ENCODE measurements at regions not wholly inside any gene's neighbourhood (a gene's known extent, or its start where the extent isn't known, plus 50 kb on each side); places are given as distances from the start of the nearest gene placed in this dataset.
A peak's percentile ranks its signal among the peaks of the same experiment; 100 is the strongest.

- TF ChIP-seq ESRRG (CRISPR knock-in tag; IDR thresholded peaks at IDR 0.05) (no peak), ZNF565 (CRISPR knock-in tag; conservative IDR thresholded peaks at IDR 0.05; ENCODE audit: low read depth) (no peak), GLIS3 (CRISPR knock-in tag; IDR thresholded peaks at IDR 0.05) (no peak), ZC3H10 (CRISPR knock-in tag; IDR thresholded peaks at IDR 0.05) (no peak), BACH2 (CRISPR knock-in tag; IDR thresholded peaks at IDR 0.05; ENCODE audit: borderline replicate concordance) (no peak), ISL1 (CRISPR knock-in tag; IDR thresholded peaks at IDR 0.05) (no peak), TCF4 (CRISPR knock-in tag; IDR thresholded peaks at IDR 0.05; ENCODE audit: borderline replicate concordance) (no peak), PPARA (CRISPR knock-in tag; IDR thresholded peaks at IDR 0.05; ENCODE audit: borderline replicate concordance) (no peak), ZNF8 (CRISPR knock-in tag; IDR thresholded peaks at IDR 0.05) (no peak), ZNF70 (CRISPR knock-in tag; IDR thresholded peaks at IDR 0.05) (no peak)
- TF ChIP-seq, protein P1, sequence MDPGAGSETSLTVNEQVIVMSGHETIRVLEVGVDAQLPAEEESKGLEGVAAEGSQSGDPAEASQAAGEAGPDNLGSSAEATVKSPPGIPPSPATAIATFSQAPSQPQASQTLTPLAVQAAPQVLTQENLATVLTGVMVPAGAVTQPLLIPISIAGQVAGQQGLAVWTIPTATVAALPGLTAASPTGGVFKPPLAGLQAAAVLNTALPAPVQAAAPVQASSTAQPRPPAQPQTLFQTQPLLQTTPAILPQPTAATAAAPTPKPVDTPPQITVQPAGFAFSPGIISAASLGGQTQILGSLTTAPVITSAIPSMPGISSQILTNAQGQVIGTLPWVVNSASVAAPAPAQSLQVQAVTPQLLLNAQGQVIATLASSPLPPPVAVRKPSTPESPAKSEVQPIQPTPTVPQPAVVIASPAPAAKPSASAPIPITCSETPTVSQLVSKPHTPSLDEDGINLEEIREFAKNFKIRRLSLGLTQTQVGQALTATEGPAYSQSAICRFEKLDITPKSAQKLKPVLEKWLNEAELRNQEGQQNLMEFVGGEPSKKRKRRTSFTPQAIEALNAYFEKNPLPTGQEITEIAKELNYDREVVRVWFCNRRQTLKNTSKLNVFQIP (CRISPR knock-in tag; IDR thresholded peaks at IDR 0.05; ENCODE audit: borderline replicate concordance, low read depth) = no peak
These were observed 507.5 kb downstream of the NAV3 start for GRCh38 chr12:78338054-78338785.

GRCh38 chr12:78340406-78340805 is 509.7 kb downstream of the NAV3 start:
- TF ChIP-seq ZNF565 (CRISPR knock-in tag; conservative IDR thresholded peaks at IDR 0.05; ENCODE audit: low read depth) = no peak
- TF ChIP-seq RARB (CRISPR knock-in tag; IDR thresholded peaks at IDR 0.05) = no peak
- no peak for TF ChIP-seq TCF4 (CRISPR knock-in tag; IDR thresholded peaks at IDR 0.05; ENCODE audit: borderline replicate concordance)
- ATAC-seq = no peak

More at GRCh38 chr12:78338054-78338785, 507.5 kb downstream of the NAV3 start:
- ATAC-seq = no peak

DNA sequence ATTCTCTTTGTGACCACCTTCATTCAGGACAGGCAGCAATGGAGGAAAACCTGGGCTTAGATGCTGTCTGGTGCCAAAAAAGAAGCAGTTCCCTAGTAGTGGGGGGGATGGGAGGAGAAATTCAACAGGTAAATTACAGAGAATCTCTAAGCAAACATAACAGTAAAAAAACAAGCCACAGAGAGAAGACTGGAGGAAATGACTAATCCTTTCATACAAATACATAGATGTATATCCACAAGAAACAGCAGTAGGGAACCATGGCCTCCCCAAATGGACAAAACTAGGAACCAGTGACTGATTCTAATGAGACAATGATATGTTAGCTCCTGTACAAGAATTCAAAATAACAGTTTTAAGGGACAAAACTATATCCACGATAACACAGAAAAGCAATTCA is 513.0 kb downstream of the NAV3 start:
- ATAC-seq = no peak
- TF ChIP-seq ZNF565 (CRISPR knock-in tag; conservative IDR thresholded peaks at IDR 0.05; ENCODE audit: low read depth) (no peak), ZFP3 (CRISPR knock-in tag; IDR thresholded peaks at IDR 0.05) (no peak), RARB (CRISPR knock-in tag; IDR thresholded peaks at IDR 0.05) (no peak), ZNF70 (CRISPR knock-in tag; IDR thresholded peaks at IDR 0.05) (no peak), OSR1 (CRISPR knock-in tag; IDR thresholded peaks at IDR 0.05) (no peak), ARNTL (CRISPR knock-in tag; IDR thresholded peaks at IDR 0.05; ENCODE audit: borderline replicate concordance, low read depth) (no peak), ISL1 (CRISPR knock-in tag; IDR thresholded peaks at IDR 0.05) (no peak), PPARA (CRISPR knock-in tag; IDR thresholded peaks at IDR 0.05; ENCODE audit: borderline replicate concordance) (no peak), ZC3H10 (CRISPR knock-in tag; IDR thresholded peaks at IDR 0.05) (no peak), BACH2 (CRISPR knock-in tag; IDR thresholded peaks at IDR 0.05; ENCODE audit: borderline replicate concordance) (no peak)
- TF ChIP-seq, protein P2, sequence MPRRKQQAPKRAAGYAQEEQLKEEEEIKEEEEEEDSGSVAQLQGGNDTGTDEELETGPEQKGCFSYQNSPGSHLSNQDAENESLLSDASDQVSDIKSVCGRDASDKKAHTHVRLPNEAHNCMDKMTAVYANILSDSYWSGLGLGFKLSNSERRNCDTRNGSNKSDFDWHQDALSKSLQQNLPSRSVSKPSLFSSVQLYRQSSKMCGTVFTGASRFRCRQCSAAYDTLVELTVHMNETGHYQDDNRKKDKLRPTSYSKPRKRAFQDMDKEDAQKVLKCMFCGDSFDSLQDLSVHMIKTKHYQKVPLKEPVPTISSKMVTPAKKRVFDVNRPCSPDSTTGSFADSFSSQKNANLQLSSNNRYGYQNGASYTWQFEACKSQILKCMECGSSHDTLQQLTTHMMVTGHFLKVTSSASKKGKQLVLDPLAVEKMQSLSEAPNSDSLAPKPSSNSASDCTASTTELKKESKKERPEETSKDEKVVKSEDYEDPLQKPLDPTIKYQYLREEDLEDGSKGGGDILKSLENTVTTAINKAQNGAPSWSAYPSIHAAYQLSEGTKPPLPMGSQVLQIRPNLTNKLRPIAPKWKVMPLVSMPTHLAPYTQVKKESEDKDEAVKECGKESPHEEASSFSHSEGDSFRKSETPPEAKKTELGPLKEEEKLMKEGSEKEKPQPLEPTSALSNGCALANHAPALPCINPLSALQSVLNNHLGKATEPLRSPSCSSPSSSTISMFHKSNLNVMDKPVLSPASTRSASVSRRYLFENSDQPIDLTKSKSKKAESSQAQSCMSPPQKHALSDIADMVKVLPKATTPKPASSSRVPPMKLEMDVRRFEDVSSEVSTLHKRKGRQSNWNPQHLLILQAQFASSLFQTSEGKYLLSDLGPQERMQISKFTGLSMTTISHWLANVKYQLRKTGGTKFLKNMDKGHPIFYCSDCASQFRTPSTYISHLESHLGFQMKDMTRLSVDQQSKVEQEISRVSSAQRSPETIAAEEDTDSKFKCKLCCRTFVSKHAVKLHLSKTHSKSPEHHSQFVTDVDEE (CRISPR knock-in tag; IDR thresholded peaks at IDR 0.05) = no peak
- TF ChIP-seq, protein P1 (CRISPR knock-in tag; IDR thresholded peaks at IDR 0.05; ENCODE audit: borderline replicate concordance, low read depth) = no peak

DNA sequence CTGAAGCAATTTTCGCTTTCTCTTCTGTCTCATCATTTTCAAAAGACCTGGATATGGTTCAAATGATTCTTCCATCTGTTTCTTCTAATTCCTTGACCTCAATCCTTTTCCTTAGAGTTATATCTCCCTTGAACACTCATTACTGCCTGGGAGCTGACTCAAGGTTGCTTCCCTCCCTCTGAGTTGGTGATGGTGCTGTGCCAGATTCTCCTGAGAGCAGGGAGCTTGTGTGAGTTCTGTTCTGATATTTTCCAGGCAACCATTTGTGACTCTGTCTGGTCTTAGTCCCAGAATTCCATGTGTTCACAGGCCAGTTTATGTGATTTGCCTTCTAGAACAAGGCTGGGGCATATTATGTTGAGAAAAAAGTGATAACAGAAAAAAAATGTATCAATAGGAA is 505.1 kb upstream of the SYT1 start:
- peak; percentile 86 for ATAC-seq
- TF ChIP-seq ISL1 (CRISPR knock-in tag; IDR thresholded peaks at IDR 0.05) = 0 out of 2 replicates have a peak, but pooled peaks have one; percentile 16
- TF ChIP-seq ZFP30 (CRISPR knock-in tag; IDR thresholded peaks at IDR 0.05) = no peak

GRCh38 chr12:78361683-78362082 is 502.9 kb upstream of the SYT1 start:
- ATAC-seq = no peak
- TF ChIP-seq, protein P1 (CRISPR knock-in tag; IDR thresholded peaks at IDR 0.05; ENCODE audit: borderline replicate concordance, low read depth) = no peak
- TF ChIP-seq OSR1 (CRISPR knock-in tag; IDR thresholded peaks at IDR 0.05) (no peak), ZFP3 (CRISPR knock-in tag; IDR thresholded peaks at IDR 0.05) (no peak), TOX (CRISPR knock-in tag; IDR thresholded peaks at IDR 0.05; ENCODE audit: borderline replicate concordance) (no peak), ZNF8 (CRISPR knock-in tag; IDR thresholded peaks at IDR 0.05) (no peak), ZNF70 (CRISPR knock-in tag; IDR thresholded peaks at IDR 0.05) (no peak)
- TF ChIP-seq, protein P3, sequence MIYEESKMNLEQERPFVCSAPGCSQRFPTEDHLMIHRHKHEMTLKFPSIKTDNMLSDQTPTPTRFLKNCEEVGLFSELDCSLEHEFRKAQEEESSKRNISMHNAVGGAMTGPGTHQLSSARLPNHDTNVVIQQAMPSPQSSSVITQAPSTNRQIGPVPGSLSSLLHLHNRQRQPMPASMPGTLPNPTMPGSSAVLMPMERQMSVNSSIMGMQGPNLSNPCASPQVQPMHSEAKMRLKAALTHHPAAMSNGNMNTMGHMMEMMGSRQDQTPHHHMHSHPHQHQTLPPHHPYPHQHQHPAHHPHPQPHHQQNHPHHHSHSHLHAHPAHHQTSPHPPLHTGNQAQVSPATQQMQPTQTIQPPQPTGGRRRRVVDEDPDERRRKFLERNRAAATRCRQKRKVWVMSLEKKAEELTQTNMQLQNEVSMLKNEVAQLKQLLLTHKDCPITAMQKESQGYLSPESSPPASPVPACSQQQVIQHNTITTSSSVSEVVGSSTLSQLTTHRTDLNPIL (CRISPR knock-in tag; IDR thresholded peaks at IDR 0.05; ENCODE audit: low read depth) = no peak

Data from SK-N-SH treated with all-trans-retinoic acid at 6 μM for 48 hours (cell line).